SK-N-SH (cell line): ENCODE measurements at regions not wholly inside any gene's neighbourhood (a gene's known extent, or its start where the extent isn't known, plus 50 kb on each side); places are given as distances from the start of the nearest gene placed in this dataset.

ENCODE experiments used
- CTCF ChIA-PET: fragments of 300-600, 350-600 bp; formaldehyde crosslinking; extraction: SDS; loops from one replicate; lab custom pipeline; 2021; lab: Yijun Ruan, JAX
- POLR2A ChIA-PET: fragments of 350-600 bp; sonication (Branson Sonifier 250); formaldehyde crosslinking; extraction: SDS; loops from one replicate; lab custom pipeline; 2020; ENCODE audit warnings: antibody characterized with exemption, inconsistent platforms; lab: Yijun Ruan, JAX
- DNase-seq: peaks from one replicate; pipeline ENCODE4 v3.0.0; 2012
- H2AFZ ChIP-seq: fragments of 200-600 bp; sonication (generic); 2 replicates; pipeline ENCODE4 v1.8.1; 2016; ENCODE audit warnings: antibody characterized with exemption, mild to moderate bottlenecking, low read depth
- H3F3A ChIP-seq: fragments of 200-600 bp; sonication (generic); replicated peaks from 2 replicates; pipeline ENCODE3; 2016; ENCODE audit warnings: antibody characterized with exemption, mild to moderate bottlenecking; ENCODE audit not compliant: insufficient read depth
- H3K27ac ChIP-seq, 2 experiments: fragments of 200-500 bp in 1 of 2; fragments of 200-600 bp in 1 of 2; sonication (Bioruptor generic) in 1 of 2; sonication (generic), shearing (Covaris generic) in 1 of 2; 2 replicates each; pipeline versions ENCODE4 v1.5.1 to v1.6.1; 2014 to 2016; ENCODE audit warnings: low read depth in 2 of 2, inconsistent platforms in 1 of 2, low read length in 1 of 2, mild to moderate bottlenecking in 1 of 2, mixed read lengths in 1 of 2
- H3K27me3 ChIP-seq: fragments of 200-600 bp; sonication (generic), shearing (Covaris generic); 2 replicates; pipeline ENCODE4 v1.6.1; 2016; ENCODE audit warnings: mixed run types; ENCODE audit not compliant: insufficient read depth
- H3K36me3 ChIP-seq, 2 experiments: fragments of 200-500 bp in 1 of 2; fragments of 200-600 bp in 1 of 2; sonication (Bioruptor generic) in 1 of 2; sonication (generic) in 1 of 2; replicated peaks in 1 of 2; 2 replicates each; pipeline versions ENCODE3 to v1.5.1; 2014 to 2016; ENCODE audit warnings: low read length in 1 of 2, mild to moderate bottlenecking in 1 of 2; ENCODE audit not compliant: insufficient read depth in 2 of 2, control insufficient read depth in 1 of 2
- H3K4me1 ChIP-seq, 2 experiments: fragments of 200-500 bp in 1 of 2; fragments of 200-600 bp in 1 of 2; sonication (Bioruptor generic) in 1 of 2; sonication (generic), shearing (Covaris generic) in 1 of 2; 2 replicates each; pipeline versions ENCODE4 v1.5.1 to v1.6.1; 2014 to 2016; ENCODE audit warnings: low read depth in 1 of 2, low read length in 1 of 2, mixed run types in 1 of 2; ENCODE audit not compliant: insufficient read depth in 2 of 2, control insufficient read depth in 1 of 2
- H3K4me2 ChIP-seq: fragments of 200-600 bp; sonication (generic), shearing (Covaris generic); 2 replicates; pipeline ENCODE4 v1.6.1; 2017; ENCODE audit warnings: mixed run types
- H3K4me3 ChIP-seq, 2 experiments: fragments of 200-500 bp in 1 of 2; fragments of 200-600 bp in 1 of 2; sonication (Bioruptor generic) in 1 of 2; sonication (generic), shearing (Covaris generic) in 1 of 2; 2 replicates each; pipeline versions ENCODE4 v1.5.1 to v1.8.1; 2014 to 2016; ENCODE audit warnings: low read depth in 2 of 2, inconsistent platforms in 1 of 2, low read length in 1 of 2, mild to moderate bottlenecking in 1 of 2, mixed read lengths in 1 of 2, moderate library complexity in 1 of 2
- H3K79me2 ChIP-seq: fragments of 200-600 bp; sonication (generic); 2 replicates; pipeline ENCODE4 v1.8.1; 2017; ENCODE audit warnings: mild to moderate bottlenecking; ENCODE audit not compliant: insufficient read depth
- H3K9ac ChIP-seq: fragments of 200-600 bp; sonication (generic); 2 replicates; pipeline ENCODE4 v1.6.1; 2017; ENCODE audit warnings: mixed run types
- H3K9me2 ChIP-seq: fragments of 200-600 bp; sonication (generic); 2 replicates; pipeline ENCODE4 v1.6.1; 2017; ENCODE audit warnings: mixed run types
- H3K9me3 ChIP-seq: fragments of 200-600 bp; sonication (generic); 2 replicates; pipeline ENCODE4 v1.6.1; 2017; ENCODE audit warnings: mixed run types, mild to moderate bottlenecking, moderate library complexity
- H4K20me1 ChIP-seq: fragments of 200-600 bp; sonication (generic); 2 replicates; pipeline ENCODE4 v1.6.1; 2017; ENCODE audit warnings: mild to moderate bottlenecking, mixed run types; ENCODE audit not compliant: insufficient read depth
- CTCF ChIP-seq: fragments of 200-600 bp; sonication (generic); IDR thresholded peaks from 2 replicates; pipeline ENCODE4 v1.6.1; 2017; ENCODE audit warnings: antibody characterized with exemption, mild to moderate bottlenecking, moderate library complexity
- EP300 ChIP-seq, 2 experiments: IDR thresholded peaks; 2 replicates each; pipeline versions ENCODE4 v1.4.0 to v1.6.1; 2012; ENCODE audit warnings: borderline replicate concordance in 1 of 2, low read depth in 1 of 2, low read length in 1 of 2
- EZH2phosphoT487 ChIP-seq: fragments of 200-600 bp; sonication (generic); IDR thresholded peaks from 2 replicates; pipeline ENCODE4 v1.6.1; 2017; ENCODE audit warnings: low read depth, mixed run types, mild to moderate bottlenecking, antibody characterized with exemption, moderate library complexity, borderline replicate concordance
- FOXJ3 ChIP-seq: sonication (generic); formaldehyde crosslinking; IDR thresholded peaks from 2 replicates; pipeline ENCODE4 v1.5.1; 2020; ENCODE audit warnings: mild to moderate bottlenecking, missing genetic modification reagents
- GABPA ChIP-seq: IDR thresholded peaks from 2 replicates; pipeline ENCODE4 v1.4.0; 2012; ENCODE audit warnings: low read depth, mild to moderate bottlenecking
- GATA2 ChIP-seq: sonication (generic); formaldehyde crosslinking; IDR thresholded peaks from 2 replicates; pipeline ENCODE4 v1.5.0; 2020; ENCODE audit warnings: mild to moderate bottlenecking, missing genetic modification reagents
- IRF3 ChIP-seq: fragments of 150-350 bp; IDR thresholded peaks from 2 replicates; pipeline ENCODE4 v1.6.1; 2016; ENCODE audit warnings: mild to moderate bottlenecking, low read depth, low read length
- JUND ChIP-seq: IDR thresholded peaks from 2 replicates; pipeline ENCODE4 v1.4.0; 2012
- MAX ChIP-seq: IDR thresholded peaks from 2 replicates; pipeline ENCODE4 v1.4.0; 2012; ENCODE audit warnings: low read depth
- MEF2A ChIP-seq: IDR thresholded peaks from 2 replicates; pipeline ENCODE4 v1.4.0; 2012; ENCODE audit warnings: low read depth, borderline replicate concordance
- NRF1 ChIP-seq: IDR thresholded peaks from 2 replicates; pipeline ENCODE4 v1.6.1; 2012; ENCODE audit warnings: low read depth, mild to moderate bottlenecking, low read length
- RFX5 ChIP-seq: IDR thresholded peaks from 2 replicates; pipeline ENCODE4 v1.6.1; 2012; ENCODE audit warnings: mild to moderate bottlenecking, improper control_type of control experiment, low read length
- SIN3A ChIP-seq: IDR thresholded peaks from 2 replicates; pipeline ENCODE4 v1.6.1; 2012; ENCODE audit warnings: low read depth, mild to moderate bottlenecking, low read length, moderate library complexity, borderline replicate concordance
- TCF12 ChIP-seq: IDR thresholded peaks from 2 replicates; pipeline ENCODE4 v1.4.0; 2012
- TEAD4 ChIP-seq: IDR thresholded peaks from 2 replicates; pipeline ENCODE4 v1.4.0; 2012; ENCODE audit warnings: mild to moderate bottlenecking, borderline replicate concordance; ENCODE audit not compliant: insufficient read depth
- ZBTB33 ChIP-seq: IDR thresholded peaks from 2 replicates; pipeline ENCODE4 v1.4.0; 2012; ENCODE audit warnings: low read depth, borderline replicate concordance
- TF ChIP-seq, protein P1 (sequence below): IDR thresholded peaks from 2 replicates; pipeline ENCODE4 v1.4.0; 2012; ENCODE audit warnings: low read depth, borderline replicate concordance

DNA sequence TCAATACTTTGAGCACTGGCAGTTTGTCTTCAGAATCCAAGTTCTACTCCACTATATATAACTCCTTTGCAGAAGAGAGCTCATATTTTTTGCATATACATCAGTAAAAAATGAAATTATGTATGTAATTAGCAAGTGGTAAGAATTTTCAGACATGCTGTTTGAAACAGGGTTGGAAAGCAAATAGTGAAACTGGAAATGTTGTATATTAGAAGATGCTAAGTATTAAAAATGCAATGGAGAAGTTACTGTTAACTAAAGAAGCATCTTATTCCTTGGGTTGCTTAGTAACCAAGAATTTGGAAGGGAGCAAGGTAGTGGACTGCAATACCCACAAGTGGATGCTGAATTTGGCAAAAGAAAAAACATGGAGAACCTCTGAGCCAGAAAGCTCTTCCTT is 88.6 kb upstream of the DLGAP1 start:
- no peaks in the 10 kb centered on the region for H3K36me3 ChIP-seq
- H2AFZ ChIP-seq, result no peak overlapping the region
- no peak for TF ChIP-seq NRF1
- TF ChIP-seq ZBTB33, result no peak
- TF ChIP-seq RFX5, result no peak
- no peak for TF ChIP-seq FOXJ3 (CRISPR knock-in tag)
- TF ChIP-seq MAX, result no peak
- TF ChIP-seq IRF3, result no peak
- TF ChIP-seq EP300 (IDR thresholded peaks at IDR 0.05; ENCODE audit: borderline replicate concordance in 1 of 2, low read depth in 1 of 2, low read length in 1 of 2), result no peak
- no peak for TF ChIP-seq JUND
- no peak for TF ChIP-seq GATA2 (CRISPR knock-in tag)
- no peak for TF ChIP-seq EZH2phosphoT487
- TF ChIP-seq CTCF, result no peak
- no peak for TF ChIP-seq MEF2A
- no peak for TF ChIP-seq SIN3A
- TF ChIP-seq, protein P1, sequence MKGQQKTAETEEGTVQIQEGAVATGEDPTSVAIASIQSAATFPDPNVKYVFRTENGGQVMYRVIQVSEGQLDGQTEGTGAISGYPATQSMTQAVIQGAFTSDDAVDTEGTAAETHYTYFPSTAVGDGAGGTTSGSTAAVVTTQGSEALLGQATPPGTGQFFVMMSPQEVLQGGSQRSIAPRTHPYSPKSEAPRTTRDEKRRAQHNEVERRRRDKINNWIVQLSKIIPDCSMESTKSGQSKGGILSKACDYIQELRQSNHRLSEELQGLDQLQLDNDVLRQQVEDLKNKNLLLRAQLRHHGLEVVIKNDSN, result no peak
- no peak for TF ChIP-seq TEAD4
- no peak for TF ChIP-seq GABPA
- TF ChIP-seq TCF12, result no peak
- H3K27ac ChIP-seq, result no peak overlapping the region
- ChIA-PET CTCF (no interaction called here), POLR2A (no interaction called here)
- no peak overlapping the region for H3K9ac ChIP-seq
- H3F3A ChIP-seq, result no peaks in the 10 kb centered on the region
- no peaks in the 10 kb centered on the region for H3K79me2 ChIP-seq
- H3K27me3 ChIP-seq, result no peaks in the 10 kb centered on the region
- no peaks in the 10 kb centered on the region for H4K20me1 ChIP-seq
- H3K9me2 ChIP-seq, result no peaks in the 10 kb centered on the region
- no peak for DNase-seq
- no peak overlapping the region for H3K4me3 ChIP-seq
- no peak overlapping the region for H3K4me2 ChIP-seq
- peaks cover 3% of the 10 kb centered on the region; the same call in 1 of the 2 replicates for H3K9me3 ChIP-seq
- no peaks in the 10 kb centered on the region for H3K4me1 ChIP-seq
